HG02870 (cell line): ENCODE measurements at regions not wholly inside any gene's neighbourhood (a gene's known extent, or its start where the extent isn't known, plus 50 kb on each side); places are given as distances from the start of the nearest gene placed in this dataset.
A peak's percentile ranks its signal among the peaks of the same experiment; 100 is the strongest.

Experiments used
- ATAC-seq: cut with Tn5 transposase; IDR thresholded peaks from one replicate; pipeline ENCODE4 v1.9.1; 2021; ENCODE audit warnings: mild to moderate bottlenecking, moderate library complexity; ENCODE audit not compliant: unreplicated experiment

GRCh38 chr12:31868965-31869364, 90.2 kb upstream of the RESF1 start:
- ATAC-seq = no peak

- ATAC-seq = no peak
These were observed 91.9 kb upstream of the RESF1 start for GRCh38 chr12:31867292-31867691.

DNA sequence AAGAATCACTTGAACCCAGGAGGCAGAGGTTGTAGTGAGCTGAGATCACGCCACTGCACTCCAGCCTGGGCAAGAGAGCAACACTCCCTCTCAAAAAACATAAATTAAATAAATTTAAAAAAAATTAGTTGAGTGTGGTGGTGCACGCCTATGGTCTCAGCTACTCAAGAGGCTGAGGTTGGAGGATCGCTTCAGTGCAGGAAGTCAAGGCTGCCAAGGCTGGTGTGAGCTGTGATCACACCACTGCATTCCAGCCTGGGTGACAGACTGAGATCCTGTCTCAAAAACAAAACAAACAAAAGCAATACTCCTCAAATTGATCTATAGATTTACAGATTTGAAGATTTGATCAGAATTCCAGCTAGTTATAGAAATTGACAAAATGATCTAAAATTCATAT, 92.7 kb upstream of the RESF1 start:
- ATAC-seq = no peak

- no peak for ATAC-seq
These were observed 94.2 kb upstream of the RESF1 start for GRCh38 chr12:31865023-31865422.

DNA sequence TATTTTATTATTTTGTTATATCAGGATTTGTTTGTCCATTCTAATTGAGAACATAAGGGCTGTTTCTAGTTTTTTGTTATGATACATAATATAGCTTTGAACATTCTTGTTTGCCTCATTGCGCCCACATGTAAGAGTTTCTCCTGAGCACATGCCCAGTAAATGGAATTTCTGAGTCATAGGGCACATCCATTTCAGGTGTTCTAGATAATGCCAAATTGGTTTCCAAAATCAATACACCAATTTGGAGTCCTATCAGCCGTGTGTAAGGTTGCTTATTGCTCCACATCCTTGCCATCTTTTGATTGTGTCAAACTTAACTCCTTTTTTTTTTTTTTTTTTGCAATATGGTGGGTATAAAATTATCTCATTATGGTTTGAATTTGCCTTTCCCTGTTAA, 97.9 kb upstream of the RESF1 start:
- no peak for ATAC-seq

DNA sequence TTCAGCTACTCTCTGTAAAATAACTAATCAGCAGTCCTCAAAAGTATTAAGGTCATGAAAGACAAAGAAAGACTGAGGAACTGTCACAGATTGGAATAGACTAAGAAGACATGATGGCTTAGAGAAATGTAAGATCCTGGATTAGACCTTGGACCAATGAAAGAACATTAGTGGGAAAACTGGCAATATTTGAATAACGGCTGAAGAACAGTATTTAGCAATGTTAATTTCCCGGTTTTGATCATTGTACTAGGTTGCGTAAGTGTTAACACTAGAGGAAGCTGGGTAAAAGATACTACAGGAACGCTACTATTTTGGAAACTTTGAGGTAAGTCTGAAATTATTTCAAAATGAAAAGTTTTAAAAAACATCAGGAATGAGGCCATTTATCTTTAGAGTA, 98.8 kb upstream of the RESF1 start:
- ATAC-seq = no peak

GRCh38 chr12:31859232-31859977, 99.8 kb upstream of the RESF1 start:
- ATAC-seq = no peak

- no peak for ATAC-seq
These were observed 103.8 kb upstream of the RESF1 start for GRCh38 chr12:31855427-31855826.

DNA sequence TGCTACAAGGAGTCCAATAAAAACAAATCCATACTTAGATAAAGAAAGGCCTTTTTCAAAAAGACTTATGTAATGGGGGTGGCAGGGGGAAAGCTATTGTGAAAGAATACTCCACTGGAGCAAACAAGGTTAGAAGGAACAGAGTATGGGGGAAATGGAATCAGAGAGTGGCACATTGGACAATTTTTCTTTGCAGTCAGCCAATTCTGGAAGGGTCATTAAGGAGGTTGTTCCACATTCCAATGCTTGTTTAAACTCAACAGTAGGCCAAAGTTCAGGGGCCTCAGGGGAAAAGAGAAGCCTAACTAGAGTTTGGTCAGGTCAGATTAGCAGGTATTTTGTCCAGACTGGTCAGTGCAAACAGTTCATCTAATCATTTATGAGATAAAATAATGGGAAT, 105.2 kb upstream of the RESF1 start:
- no peak for ATAC-seq

GRCh38 chr12:31853520-31853919, 105.7 kb upstream of the RESF1 start:
- no peak for ATAC-seq

DNA sequence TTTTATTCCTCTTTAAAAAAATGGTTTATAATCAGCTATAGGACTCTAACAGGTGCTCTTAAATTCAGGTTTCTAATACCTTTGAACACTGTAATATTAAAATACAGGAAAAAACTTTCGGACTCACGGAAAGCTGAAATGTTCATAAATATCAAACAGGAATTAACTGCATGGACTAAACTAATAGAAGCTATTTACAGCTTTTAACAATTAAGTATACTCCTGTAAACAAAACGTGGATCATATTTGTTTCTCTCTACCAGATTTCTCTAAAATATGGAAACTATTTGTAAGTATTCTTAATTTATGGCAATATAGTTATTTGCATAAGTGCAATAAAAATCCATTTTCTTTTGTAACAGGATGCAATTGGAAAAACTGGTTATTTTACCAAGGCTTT, 108.9 kb upstream of the RESF1 start:
- no peak for ATAC-seq

DNA sequence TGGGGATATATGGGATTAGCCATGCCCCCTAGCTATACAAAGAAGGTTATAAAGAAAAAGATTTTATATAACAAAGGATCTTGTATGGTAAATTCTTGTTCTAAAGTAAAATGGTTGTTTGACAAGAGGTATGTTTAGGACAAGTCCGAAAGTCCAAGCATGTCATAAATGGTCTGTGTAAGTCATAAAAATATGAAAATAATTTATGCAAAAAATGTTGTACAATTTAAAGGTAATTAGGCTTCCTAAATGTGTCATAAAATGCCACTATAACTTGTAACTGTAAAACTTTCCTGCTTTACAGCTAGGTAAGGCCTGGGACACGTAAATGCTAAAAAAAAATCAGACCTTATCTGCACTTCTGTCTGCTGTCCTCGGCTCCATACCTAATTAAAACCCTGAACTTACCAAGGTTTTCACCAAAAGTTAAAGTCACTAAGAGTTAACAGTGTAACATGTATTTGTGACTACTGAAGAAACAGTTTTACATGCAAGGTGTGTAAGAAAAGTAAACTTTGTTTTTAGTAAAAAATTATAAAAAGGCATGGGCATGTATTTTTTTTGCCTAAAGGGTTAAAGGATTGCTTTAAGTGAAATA, 110.0 kb upstream of the RESF1 start:
- ATAC-seq = no peak

- ATAC-seq = no peak
These were observed 112.8 kb upstream of the RESF1 start for GRCh38 chr12:31846405-31846804.

GRCh38 chr12:31845613-31846322, 113.4 kb upstream of the RESF1 start:
- ATAC-seq = no peak

GRCh38 chr12:31843398-31844095, 114.7 kb upstream of the AMN1 start:
- ATAC-seq = no peak

DNA sequence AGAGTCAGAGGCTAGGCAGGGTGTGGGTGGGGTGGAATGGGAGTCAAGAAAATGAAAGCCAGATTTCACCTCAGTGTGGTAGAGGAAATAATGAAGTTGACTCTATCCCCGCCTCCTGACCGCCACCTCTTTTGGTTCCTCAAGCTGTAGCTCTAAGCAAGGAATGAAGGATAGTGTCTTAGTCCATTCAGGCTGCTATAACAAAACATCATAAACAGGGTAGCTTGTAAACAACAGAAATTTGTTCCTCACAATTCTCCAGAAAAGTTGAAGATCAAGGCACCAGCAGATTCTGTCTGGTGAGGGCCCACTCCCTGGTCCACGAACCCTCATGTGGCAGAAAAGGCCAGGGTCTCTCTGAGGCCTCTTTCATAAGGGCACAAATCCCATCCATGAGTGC, 109.1 kb upstream of the AMN1 start:
- no peak for ATAC-seq

DNA sequence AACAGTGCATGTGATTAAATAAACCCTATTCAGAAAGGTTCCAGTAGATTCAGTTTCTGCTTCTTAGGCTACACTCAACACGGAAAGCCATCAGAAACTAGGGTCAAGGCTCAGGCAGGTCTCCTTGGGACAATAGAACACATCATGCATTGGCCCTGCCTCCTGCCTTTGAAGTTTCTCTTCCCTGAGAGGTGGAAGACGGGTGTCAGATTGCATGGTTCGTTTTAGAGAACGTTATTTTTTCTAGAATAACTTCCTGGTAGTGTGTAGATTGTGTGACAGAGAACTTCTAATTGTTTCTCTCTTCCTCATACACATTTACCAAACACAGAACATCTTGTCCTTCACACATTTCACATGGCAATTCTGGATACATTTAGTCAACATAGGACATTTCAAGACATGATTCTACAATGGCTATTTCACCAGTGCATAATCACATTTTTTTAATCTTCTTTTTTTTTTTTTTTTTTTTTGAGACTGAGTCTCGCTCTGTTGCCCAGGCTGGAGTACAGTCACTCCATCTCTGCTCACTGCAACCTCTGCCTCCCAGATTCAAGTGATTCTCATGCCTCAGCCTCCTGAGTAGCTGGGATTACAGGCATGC, 106.6 kb upstream of the AMN1 start:
- ATAC-seq = no peak

GRCh38 chr12:31834150-31834549, 105.3 kb upstream of the AMN1 start:
- ATAC-seq = no peak

GRCh38 chr12:31832740-31833729, 104.2 kb upstream of the AMN1 start:
- ATAC-seq = peak; percentile 52

GRCh38 chr12:31828071-31828470, 99.2 kb upstream of the AMN1 start:
- no peak for ATAC-seq
